SK-N-SH (cell line): ENCODE measurements at regions not wholly inside any gene's neighbourhood (a gene's known extent, or its start where the extent isn't known, plus 50 kb on each side); places are given as distances from the start of the nearest gene placed in this dataset.

Experiments
- CTCF ChIA-PET: fragments of 300-600, 350-600 bp; formaldehyde crosslinking; extraction: SDS; loops from one replicate; lab custom pipeline; 2021; lab: Yijun Ruan, JAX
- POLR2A ChIA-PET: fragments of 350-600 bp; sonication (Branson Sonifier 250); formaldehyde crosslinking; extraction: SDS; loops from one replicate; lab custom pipeline; 2020; ENCODE audit warnings: antibody characterized with exemption, inconsistent platforms; lab: Yijun Ruan, JAX
- DNase-seq: peaks from one replicate; pipeline ENCODE4 v3.0.0; 2012
- H2AFZ ChIP-seq: fragments of 200-600 bp; sonication (generic); 2 replicates; pipeline ENCODE4 v1.8.1; 2016; ENCODE audit warnings: antibody characterized with exemption, mild to moderate bottlenecking, low read depth
- H3F3A ChIP-seq: fragments of 200-600 bp; sonication (generic); replicated peaks from 2 replicates; pipeline ENCODE3; 2016; ENCODE audit warnings: antibody characterized with exemption, mild to moderate bottlenecking; ENCODE audit not compliant: insufficient read depth
- H3K27ac ChIP-seq, 2 experiments: fragments of 200-500 bp in 1 of 2; fragments of 200-600 bp in 1 of 2; sonication (Bioruptor generic) in 1 of 2; sonication (generic), shearing (Covaris generic) in 1 of 2; 2 replicates each; pipeline versions ENCODE4 v1.5.1 to v1.6.1; 2014 to 2016; ENCODE audit warnings: low read depth in 2 of 2, inconsistent platforms in 1 of 2, low read length in 1 of 2, mild to moderate bottlenecking in 1 of 2, mixed read lengths in 1 of 2
- H3K27me3 ChIP-seq: fragments of 200-600 bp; sonication (generic), shearing (Covaris generic); 2 replicates; pipeline ENCODE4 v1.6.1; 2016; ENCODE audit warnings: mixed run types; ENCODE audit not compliant: insufficient read depth
- H3K36me3 ChIP-seq, 2 experiments: fragments of 200-500 bp in 1 of 2; fragments of 200-600 bp in 1 of 2; sonication (Bioruptor generic) in 1 of 2; sonication (generic) in 1 of 2; replicated peaks in 1 of 2; 2 replicates each; pipeline versions ENCODE3 to v1.5.1; 2014 to 2016; ENCODE audit warnings: low read length in 1 of 2, mild to moderate bottlenecking in 1 of 2; ENCODE audit not compliant: insufficient read depth in 2 of 2, control insufficient read depth in 1 of 2
- H3K4me1 ChIP-seq, 2 experiments: fragments of 200-500 bp in 1 of 2; fragments of 200-600 bp in 1 of 2; sonication (Bioruptor generic) in 1 of 2; sonication (generic), shearing (Covaris generic) in 1 of 2; 2 replicates each; pipeline versions ENCODE4 v1.5.1 to v1.6.1; 2014 to 2016; ENCODE audit warnings: low read depth in 1 of 2, low read length in 1 of 2, mixed run types in 1 of 2; ENCODE audit not compliant: insufficient read depth in 2 of 2, control insufficient read depth in 1 of 2
- H3K4me2 ChIP-seq: fragments of 200-600 bp; sonication (generic), shearing (Covaris generic); 2 replicates; pipeline ENCODE4 v1.6.1; 2017; ENCODE audit warnings: mixed run types
- H3K4me3 ChIP-seq, 2 experiments: fragments of 200-500 bp in 1 of 2; fragments of 200-600 bp in 1 of 2; sonication (Bioruptor generic) in 1 of 2; sonication (generic), shearing (Covaris generic) in 1 of 2; 2 replicates each; pipeline versions ENCODE4 v1.5.1 to v1.8.1; 2014 to 2016; ENCODE audit warnings: low read depth in 2 of 2, inconsistent platforms in 1 of 2, low read length in 1 of 2, mild to moderate bottlenecking in 1 of 2, mixed read lengths in 1 of 2, moderate library complexity in 1 of 2
- H3K79me2 ChIP-seq: fragments of 200-600 bp; sonication (generic); 2 replicates; pipeline ENCODE4 v1.8.1; 2017; ENCODE audit warnings: mild to moderate bottlenecking; ENCODE audit not compliant: insufficient read depth
- H3K9ac ChIP-seq: fragments of 200-600 bp; sonication (generic); 2 replicates; pipeline ENCODE4 v1.6.1; 2017; ENCODE audit warnings: mixed run types
- H3K9me2 ChIP-seq: fragments of 200-600 bp; sonication (generic); 2 replicates; pipeline ENCODE4 v1.6.1; 2017; ENCODE audit warnings: mixed run types
- H3K9me3 ChIP-seq: fragments of 200-600 bp; sonication (generic); 2 replicates; pipeline ENCODE4 v1.6.1; 2017; ENCODE audit warnings: mixed run types, mild to moderate bottlenecking, moderate library complexity
- H4K20me1 ChIP-seq: fragments of 200-600 bp; sonication (generic); 2 replicates; pipeline ENCODE4 v1.6.1; 2017; ENCODE audit warnings: mild to moderate bottlenecking, mixed run types; ENCODE audit not compliant: insufficient read depth
- ELF1 ChIP-seq: IDR thresholded peaks from 2 replicates; pipeline ENCODE4 v1.4.0; 2012
- EP300 ChIP-seq, 2 experiments: IDR thresholded peaks; 2 replicates each; pipeline versions ENCODE4 v1.4.0 to v1.6.1; 2012; ENCODE audit warnings: borderline replicate concordance in 1 of 2, low read depth in 1 of 2, low read length in 1 of 2
- MXI1 ChIP-seq: IDR thresholded peaks from 2 replicates; pipeline ENCODE4 v1.6.1; 2012; ENCODE audit warnings: mild to moderate bottlenecking, low read depth, low read length, improper control_type of control experiment
- POLR2AphosphoS5 ChIP-seq: IDR thresholded peaks from 2 replicates; pipeline ENCODE4 v1.6.1; 2012; ENCODE audit warnings: low read depth, low read length
- RAD21 ChIP-seq: IDR thresholded peaks from 2 replicates; pipeline ENCODE4 v1.6.1; 2012; ENCODE audit warnings: mild to moderate bottlenecking, low read length
- SIN3A ChIP-seq: IDR thresholded peaks from 2 replicates; pipeline ENCODE4 v1.6.1; 2012; ENCODE audit warnings: low read depth, mild to moderate bottlenecking, low read length, moderate library complexity, borderline replicate concordance
- TAF1 ChIP-seq: IDR thresholded peaks from 2 replicates; pipeline ENCODE4 v1.6.1; 2012; ENCODE audit warnings: low read depth, mild to moderate bottlenecking, low read length, moderate library complexity, borderline replicate concordance
- YY1 ChIP-seq: IDR thresholded peaks from 2 replicates; pipeline ENCODE4 v1.4.0; 2012; ENCODE audit warnings: low read depth, mild to moderate bottlenecking
- WGBS: methylation state at CpG from one replicate; pipeline ENCODE4 v1.1.6; 2017; ENCODE audit warnings: low lambda C conversion rate; 5-methylcytosine and 5-hydroxymethylcytosine counted together
- TF ChIP-seq, protein P1 (sequence below): IDR thresholded peaks from 2 replicates; pipeline ENCODE4 v1.4.0; 2012; ENCODE audit warnings: low read depth, borderline replicate concordance
- TF ChIP-seq, protein P2 (sequence below): fragments of 150-350 bp; IDR thresholded peaks from 2 replicates; pipeline ENCODE4 v1.6.1; 2017; ENCODE audit warnings: antibody characterized with exemption, low read length, low read depth, borderline replicate concordance
- TF ChIP-seq, protein P3 (sequence below): IDR thresholded peaks from 2 replicates; pipeline ENCODE4 v1.6.1; 2012; ENCODE audit warnings: mild to moderate bottlenecking, low read depth, low read length, moderate library complexity

DNA sequence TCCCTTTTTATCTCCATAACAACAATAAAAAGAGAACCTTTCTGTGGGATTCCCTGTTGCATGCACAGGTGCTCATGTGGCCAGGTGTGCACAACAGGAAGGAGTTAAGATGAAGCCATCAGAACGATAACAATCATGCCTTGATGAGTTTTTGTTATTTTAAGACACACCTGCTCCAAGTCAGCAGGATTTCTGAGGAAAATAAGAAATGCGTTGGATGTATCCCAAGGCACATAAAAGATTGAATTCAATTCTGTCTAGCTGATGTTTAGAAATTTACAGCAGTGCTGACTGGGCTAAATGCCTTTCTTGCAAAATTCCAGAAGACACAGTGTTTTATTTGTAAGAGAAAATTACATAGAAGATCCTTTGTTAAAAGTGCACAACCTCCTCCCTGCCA is 1678.2 kb downstream of the ARAP2 start:
- 17% methylated on average over 2 of the region's 2 CpGs for WGBS
- Histone ChIP-seq H3K4me3 (no peak overlapping the region), H4K20me1 (no peaks in the 10 kb centered on the region), H3K4me1 (no peaks in the 10 kb centered on the region), H3K27me3 (no peaks in the 10 kb centered on the region), H3K4me2 (no peak overlapping the region), H3K27ac (no peak overlapping the region), H3K9me3 (no peaks in the 10 kb centered on the region), H3K9ac (no peak overlapping the region), H3F3A (no peaks in the 10 kb centered on the region), H3K79me2 (no peaks in the 10 kb centered on the region), H3K36me3 (no peaks in the 10 kb centered on the region), H3K9me2 (no peaks in the 10 kb centered on the region), H2AFZ (no peak overlapping the region)
- TF ChIP-seq SIN3A (no peak), POLR2AphosphoS5 (no peak), YY1 (no peak), MXI1 (no peak), RAD21 (no peak)
- TF ChIP-seq, protein P1, sequence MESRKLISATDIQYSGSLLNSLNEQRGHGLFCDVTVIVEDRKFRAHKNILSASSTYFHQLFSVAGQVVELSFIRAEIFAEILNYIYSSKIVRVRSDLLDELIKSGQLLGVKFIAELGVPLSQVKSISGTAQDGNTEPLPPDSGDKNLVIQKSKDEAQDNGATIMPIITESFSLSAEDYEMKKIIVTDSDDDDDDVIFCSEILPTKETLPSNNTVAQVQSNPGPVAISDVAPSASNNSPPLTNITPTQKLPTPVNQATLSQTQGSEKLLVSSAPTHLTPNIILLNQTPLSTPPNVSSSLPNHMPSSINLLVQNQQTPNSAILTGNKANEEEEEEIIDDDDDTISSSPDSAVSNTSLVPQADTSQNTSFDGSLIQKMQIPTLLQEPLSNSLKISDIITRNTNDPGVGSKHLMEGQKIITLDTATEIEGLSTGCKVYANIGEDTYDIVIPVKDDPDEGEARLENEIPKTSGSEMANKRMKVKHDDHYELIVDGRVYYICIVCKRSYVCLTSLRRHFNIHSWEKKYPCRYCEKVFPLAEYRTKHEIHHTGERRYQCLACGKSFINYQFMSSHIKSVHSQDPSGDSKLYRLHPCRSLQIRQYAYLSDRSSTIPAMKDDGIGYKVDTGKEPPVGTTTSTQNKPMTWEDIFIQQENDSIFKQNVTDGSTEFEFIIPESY, result no peak
- DNase-seq, result no peak
- ChIA-PET CTCF (no interaction called here), POLR2A (no interaction called here)

DNA sequence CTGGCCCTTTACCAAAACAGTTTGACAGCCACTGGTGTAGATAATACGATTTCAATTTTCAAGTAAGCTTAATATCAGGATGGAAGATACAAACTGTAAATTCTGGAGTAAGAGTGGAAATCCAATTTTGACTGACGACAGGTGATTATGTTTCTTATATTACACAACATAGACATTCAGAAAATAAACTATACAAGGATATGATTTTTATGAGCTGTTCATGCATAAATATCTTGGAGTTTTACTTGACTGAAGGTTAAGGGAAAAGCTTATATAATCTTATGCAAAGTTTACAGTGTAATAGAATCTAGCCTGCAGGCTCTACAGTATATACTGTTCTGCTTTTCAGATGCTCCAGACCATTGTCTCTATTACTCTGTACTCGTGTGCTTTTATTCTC is 1672.3 kb downstream of the ARAP2 start:
- no peak overlapping the region for H3K4me3 ChIP-seq
- WGBS, result 10% methylated on average over 3 of the region's 3 CpGs

DNA sequence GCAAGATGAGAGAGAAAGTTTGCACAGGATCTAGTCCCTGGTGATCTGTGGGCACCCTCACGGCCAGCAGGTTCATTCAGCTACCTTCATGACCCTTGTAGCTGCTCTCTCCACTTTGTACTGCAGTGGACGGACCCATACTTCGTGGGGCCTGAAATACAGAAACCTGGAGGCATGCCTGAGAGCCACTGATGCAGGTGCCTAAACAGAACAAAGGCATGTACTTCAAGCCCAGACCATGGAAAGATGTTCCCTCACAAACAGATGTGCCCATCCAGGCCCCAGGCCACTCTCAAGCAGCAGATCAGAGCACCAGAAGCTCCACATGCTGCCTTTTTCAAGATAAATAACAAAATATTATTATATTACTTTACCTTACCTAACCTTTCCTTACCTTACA is 1629.0 kb downstream of the ARAP2 start:
- H3K27me3 ChIP-seq, result no peaks in the 10 kb centered on the region
- DNase-seq, result no peak
- ChIA-PET CTCF (no interaction called here), POLR2A (no interaction called here)
- H3K36me3 ChIP-seq, result no peaks in the 10 kb centered on the region
- H3K9me3 ChIP-seq, result no peaks in the 10 kb centered on the region
- no peak overlapping the region for H2AFZ ChIP-seq
- 20% methylated on average over 3 of the region's 3 CpGs for WGBS
- no peaks in the 10 kb centered on the region for H4K20me1 ChIP-seq
- no peak overlapping the region for H3K4me3 ChIP-seq
- no peak overlapping the region for H3K27ac ChIP-seq
- no peaks in the 10 kb centered on the region for H3K4me1 ChIP-seq
- no peaks in the 10 kb centered on the region for H3K9me2 ChIP-seq
- H3K79me2 ChIP-seq, result no peaks in the 10 kb centered on the region
- no peaks in the 10 kb centered on the region for H3F3A ChIP-seq
- no peak overlapping the region for H3K9ac ChIP-seq
- H3K4me2 ChIP-seq, result no peak overlapping the region
- TF ChIP-seq TAF1 (no peak), ELF1 (no peak), EP300 (IDR thresholded peaks at IDR 0.05; ENCODE audit: borderline replicate concordance in 1 of 2, low read depth in 1 of 2, low read length in 1 of 2) (no peak)
- TF ChIP-seq, protein P2, sequence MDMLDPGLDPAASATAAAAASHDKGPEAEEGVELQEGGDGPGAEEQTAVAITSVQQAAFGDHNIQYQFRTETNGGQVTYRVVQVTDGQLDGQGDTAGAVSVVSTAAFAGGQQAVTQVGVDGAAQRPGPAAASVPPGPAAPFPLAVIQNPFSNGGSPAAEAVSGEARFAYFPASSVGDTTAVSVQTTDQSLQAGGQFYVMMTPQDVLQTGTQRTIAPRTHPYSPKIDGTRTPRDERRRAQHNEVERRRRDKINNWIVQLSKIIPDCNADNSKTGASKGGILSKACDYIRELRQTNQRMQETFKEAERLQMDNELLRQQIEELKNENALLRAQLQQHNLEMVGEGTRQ, result no peak
- TF ChIP-seq, protein P3, sequence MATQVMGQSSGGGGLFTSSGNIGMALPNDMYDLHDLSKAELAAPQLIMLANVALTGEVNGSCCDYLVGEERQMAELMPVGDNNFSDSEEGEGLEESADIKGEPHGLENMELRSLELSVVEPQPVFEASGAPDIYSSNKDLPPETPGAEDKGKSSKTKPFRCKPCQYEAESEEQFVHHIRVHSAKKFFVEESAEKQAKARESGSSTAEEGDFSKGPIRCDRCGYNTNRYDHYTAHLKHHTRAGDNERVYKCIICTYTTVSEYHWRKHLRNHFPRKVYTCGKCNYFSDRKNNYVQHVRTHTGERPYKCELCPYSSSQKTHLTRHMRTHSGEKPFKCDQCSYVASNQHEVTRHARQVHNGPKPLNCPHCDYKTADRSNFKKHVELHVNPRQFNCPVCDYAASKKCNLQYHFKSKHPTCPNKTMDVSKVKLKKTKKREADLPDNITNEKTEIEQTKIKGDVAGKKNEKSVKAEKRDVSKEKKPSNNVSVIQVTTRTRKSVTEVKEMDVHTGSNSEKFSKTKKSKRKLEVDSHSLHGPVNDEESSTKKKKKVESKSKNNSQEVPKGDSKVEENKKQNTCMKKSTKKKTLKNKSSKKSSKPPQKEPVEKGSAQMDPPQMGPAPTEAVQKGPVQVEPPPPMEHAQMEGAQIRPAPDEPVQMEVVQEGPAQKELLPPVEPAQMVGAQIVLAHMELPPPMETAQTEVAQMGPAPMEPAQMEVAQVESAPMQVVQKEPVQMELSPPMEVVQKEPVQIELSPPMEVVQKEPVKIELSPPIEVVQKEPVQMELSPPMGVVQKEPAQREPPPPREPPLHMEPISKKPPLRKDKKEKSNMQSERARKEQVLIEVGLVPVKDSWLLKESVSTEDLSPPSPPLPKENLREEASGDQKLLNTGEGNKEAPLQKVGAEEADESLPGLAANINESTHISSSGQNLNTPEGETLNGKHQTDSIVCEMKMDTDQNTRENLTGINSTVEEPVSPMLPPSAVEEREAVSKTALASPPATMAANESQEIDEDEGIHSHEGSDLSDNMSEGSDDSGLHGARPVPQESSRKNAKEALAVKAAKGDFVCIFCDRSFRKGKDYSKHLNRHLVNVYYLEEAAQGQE, result no peak

More for the DNA sequence above, 1672.3 kb downstream of the ARAP2 start:
- Histone ChIP-seq H3K9me2 (no peaks in the 10 kb centered on the region), H3K9me3 (no peaks in the 10 kb centered on the region), H3K36me3 (no peaks in the 10 kb centered on the region), H4K20me1 (no peaks in the 10 kb centered on the region), H3K27me3 (no peaks in the 10 kb centered on the region), H3K79me2 (no peaks in the 10 kb centered on the region), H3K27ac (no peak overlapping the region), H3F3A (no peaks in the 10 kb centered on the region), H3K4me2 (no peak overlapping the region), H3K9ac (no peak overlapping the region), H3K4me1 (no peaks in the 10 kb centered on the region), H2AFZ (no peak overlapping the region)
- DNase-seq, result no peak
- ChIA-PET CTCF (no interaction called here), POLR2A (no interaction called here)
- TF ChIP-seq, protein P1, result no peak
